ENCODE measurements at regions not wholly inside any gene's neighbourhood (a gene's known extent, or its start where the extent isn't known, plus 50 kb on each side); places are given as distances from the start of the nearest gene placed in this dataset.

DNA sequence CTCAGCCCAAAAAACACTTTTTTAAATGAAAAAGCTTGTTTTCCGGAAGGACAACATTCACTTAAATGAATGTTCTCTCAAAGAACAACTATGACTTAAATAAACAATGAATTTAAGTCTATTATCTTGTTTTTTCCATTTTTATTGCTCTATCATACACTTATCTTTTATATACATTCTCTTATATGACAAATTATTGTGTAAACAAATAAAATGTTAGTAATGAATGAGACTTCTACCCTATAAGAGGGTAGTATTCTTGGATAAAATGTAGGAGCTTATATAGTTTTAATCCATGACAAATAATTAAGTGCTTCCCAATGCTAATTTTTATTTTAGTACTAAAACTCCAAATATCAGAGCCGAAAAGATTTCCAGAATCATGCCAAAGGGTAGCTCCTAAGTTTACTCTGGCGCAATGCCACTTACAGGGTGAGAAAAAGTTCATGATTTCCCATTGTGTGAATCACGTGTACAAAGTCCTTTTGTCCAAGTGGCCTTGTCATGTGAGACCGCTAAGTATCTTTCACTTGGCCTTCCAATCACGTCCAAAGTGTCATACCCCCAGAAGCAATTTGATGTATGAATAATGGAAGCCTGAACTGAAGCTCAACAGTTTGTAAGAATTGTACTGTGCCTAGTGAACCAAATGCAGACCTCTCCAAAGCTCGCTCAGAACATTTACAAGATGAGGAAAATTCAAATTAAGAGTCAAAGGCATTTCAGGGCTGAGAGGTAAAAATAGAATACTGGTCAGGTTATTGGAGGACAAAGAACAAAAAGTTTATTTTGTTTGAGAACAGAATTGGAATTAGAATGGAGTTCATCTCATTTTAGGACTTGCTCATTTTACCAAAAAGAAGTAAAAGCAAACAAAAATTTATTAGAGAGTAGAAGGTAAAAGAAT lies 56.6 kb upstream of the C1orf21 start:
- TF ChIP-seq, protein P1, sequence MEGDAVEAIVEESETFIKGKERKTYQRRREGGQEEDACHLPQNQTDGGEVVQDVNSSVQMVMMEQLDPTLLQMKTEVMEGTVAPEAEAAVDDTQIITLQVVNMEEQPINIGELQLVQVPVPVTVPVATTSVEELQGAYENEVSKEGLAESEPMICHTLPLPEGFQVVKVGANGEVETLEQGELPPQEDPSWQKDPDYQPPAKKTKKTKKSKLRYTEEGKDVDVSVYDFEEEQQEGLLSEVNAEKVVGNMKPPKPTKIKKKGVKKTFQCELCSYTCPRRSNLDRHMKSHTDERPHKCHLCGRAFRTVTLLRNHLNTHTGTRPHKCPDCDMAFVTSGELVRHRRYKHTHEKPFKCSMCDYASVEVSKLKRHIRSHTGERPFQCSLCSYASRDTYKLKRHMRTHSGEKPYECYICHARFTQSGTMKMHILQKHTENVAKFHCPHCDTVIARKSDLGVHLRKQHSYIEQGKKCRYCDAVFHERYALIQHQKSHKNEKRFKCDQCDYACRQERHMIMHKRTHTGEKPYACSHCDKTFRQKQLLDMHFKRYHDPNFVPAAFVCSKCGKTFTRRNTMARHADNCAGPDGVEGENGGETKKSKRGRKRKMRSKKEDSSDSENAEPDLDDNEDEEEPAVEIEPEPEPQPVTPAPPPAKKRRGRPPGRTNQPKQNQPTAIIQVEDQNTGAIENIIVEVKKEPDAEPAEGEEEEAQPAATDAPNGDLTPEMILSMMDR (IDR thresholded peaks at IDR 0.05), result no peak
- TF ChIP-seq EP300 (IDR thresholded peaks at IDR 0.05; ENCODE audit: low read depth) (no peak), POLR2A (IDR thresholded peaks at IDR 0.05) (no peak)
